ENCODE measurements at regions not wholly inside any gene's neighbourhood (a gene's known extent, or its start where the extent isn't known, plus 50 kb on each side); places are given as distances from the start of the nearest gene placed in this dataset.

GRCh38 chr4:23260511-23260910 is 567.8 kb downstream of the GBA3 start:
- H2AFZ ChIP-seq (ENCODE audit: low read depth, low read length), result no peak overlapping the region
- intact Hi-C loops (cut with micrococcal nuclease) (no loop called here), in situ Hi-C loops (cut with MboI) (no loop called here)
- 35% methylated on average over 1 of the region's 1 CpG for WGBS (ENCODE audit: insufficient coverage, low coverage, missing lambda C conversion rate)
- H4K20me1 ChIP-seq (replicated peaks; ENCODE audit: control insufficient read depth, insufficient read depth, low read length), result no peaks in the 10 kb centered on the region
- FAIRE-seq, result no peak
- no peak overlapping the region for H3K4me2 ChIP-seq (ENCODE audit: insufficient read depth, low read length)
- H3K27me3 ChIP-seq (ENCODE audit: control insufficient read depth in 2 of 2, insufficient read depth in 2 of 2, low read length in 2 of 2), result no peaks in the 10 kb centered on the region
- H3K4me3 ChIP-seq, result no peak overlapping the region
- BruUV-seq (replicated peaks), result no TSS peak
- ATAC-seq, result 0 out of 3 replicates have a peak, but pooled peaks have one; percentile 31
- H3K4me1 ChIP-seq (replicated peaks in 1 of 2; ENCODE audit: control insufficient read depth in 2 of 2, insufficient read depth in 2 of 2, low read length in 2 of 2), result no peaks in the 10 kb centered on the region
- peak in 1 of 4 experiments; percentile 7 for DNase-seq (ENCODE audit: extremely low read depth in 1 of 4, low spot score in 3 of 4)
- no peaks in the 10 kb centered on the region for H3K36me3 ChIP-seq (ENCODE audit: control insufficient read depth, insufficient read depth, low read length)
- POLR2A ChIA-PET, result no interaction called here
- no peak overlapping the region for H3K9ac ChIP-seq (ENCODE audit: insufficient read depth in 1 of 2, low read depth in 2 of 2, low read length in 2 of 2)
- CTCF ChIA-PET (ENCODE audit: low intra/inter-chr PET ratio), result no interaction called here
- no peaks in the 10 kb centered on the region for H3K9me3 ChIP-seq (replicated peaks; ENCODE audit: control insufficient read depth, insufficient read depth, low read depth, low read length)
- H3K79me2 ChIP-seq (ENCODE audit: control insufficient read depth, insufficient read depth, low read length), result no peaks in the 10 kb centered on the region
- H3K9me1 ChIP-seq (ENCODE audit: control insufficient read depth, insufficient read depth, low read length), result no peaks in the 10 kb centered on the region
- H3K27ac ChIP-seq (ENCODE audit: extremely low read depth, low read depth, low read length), result no peak overlapping the region
- TF ChIP-seq CEBPB (tag; IDR thresholded peaks at IDR 0.05) (no peak), MAFF (IDR thresholded peaks at IDR 0.05; ENCODE audit: low read length) (peak; percentile 75), RNF219 (CRISPR knock-in tag; IDR thresholded peaks at IDR 0.05) (no peak), ZNF282 (CRISPR knock-in tag; IDR thresholded peaks at IDR 0.05) (no peak), C11orf30 (IDR thresholded peaks at IDR 0.05; ENCODE audit: low read depth) (peak; percentile 68), NFE2 (IDR thresholded peaks at IDR 0.05; ENCODE audit: low read depth) (peak; percentile 68), MED1 (CRISPR knock-in tag; IDR thresholded peaks at IDR 0.05; ENCODE audit: borderline replicate concordance) (no peak), SMARCB1 (IDR thresholded peaks at IDR 0.05; ENCODE audit: insufficient read length, low read depth) (no peak), MCM3 (IDR thresholded peaks at IDR 0.05) (no peak), ELF2 (CRISPR knock-in tag; IDR thresholded peaks at IDR 0.05) (no peak), ZNF830 (CRISPR knock-in tag; IDR thresholded peaks at IDR 0.05) (no peak), ZNF24 (IDR thresholded peaks at IDR 0.05) (no peak), EWSR1 (IDR thresholded peaks at IDR 0.05; ENCODE audit: borderline replicate concordance, low read depth, partially characterized antibody) (no peak), ZNF224 (CRISPR knock-in tag; IDR thresholded peaks at IDR 0.05) (no peak), MEF2D (tag; conservative IDR thresholded peaks at IDR 0.05; ENCODE audit: low read depth) (no peak), KDM2B (CRISPR knock-in tag; IDR thresholded peaks at IDR 0.05) (no peak), MAFK (IDR thresholded peaks at IDR 0.05; ENCODE audit: low read length) (peak; percentile 76), CHD4 (IDR thresholded peaks at IDR 0.05; ENCODE audit: insufficient read depth, insufficient replicate concordance, low read depth, low read length, poor library complexity, severe bottlenecking) (no peak), FOXK1 (CRISPR knock-in tag; IDR thresholded peaks at IDR 0.05; ENCODE audit: borderline replicate concordance) (no peak), TRIM28 (IDR thresholded peaks at IDR 0.05) (no peak), FOSL1 (tag; conservative IDR thresholded peaks at IDR 0.05) (no peak), RBM25 (IDR thresholded peaks at IDR 0.05; ENCODE audit: low read depth, low read length, severe bottlenecking) (no peak), BHLHE40 (IDR thresholded peaks at IDR 0.05; ENCODE audit: low read length) (no peak), GTF2E2 (tag; IDR thresholded peaks at IDR 0.05) (no peak)

Measured in K562 (cell line).